ENCODE measurements at regions not wholly inside any gene's neighbourhood (a gene's known extent, or its start where the extent isn't known, plus 50 kb on each side); places are given as distances from the start of the nearest gene placed in this dataset.
A peak's percentile ranks its signal among the peaks of the same experiment; 100 is the strongest.

DNA sequence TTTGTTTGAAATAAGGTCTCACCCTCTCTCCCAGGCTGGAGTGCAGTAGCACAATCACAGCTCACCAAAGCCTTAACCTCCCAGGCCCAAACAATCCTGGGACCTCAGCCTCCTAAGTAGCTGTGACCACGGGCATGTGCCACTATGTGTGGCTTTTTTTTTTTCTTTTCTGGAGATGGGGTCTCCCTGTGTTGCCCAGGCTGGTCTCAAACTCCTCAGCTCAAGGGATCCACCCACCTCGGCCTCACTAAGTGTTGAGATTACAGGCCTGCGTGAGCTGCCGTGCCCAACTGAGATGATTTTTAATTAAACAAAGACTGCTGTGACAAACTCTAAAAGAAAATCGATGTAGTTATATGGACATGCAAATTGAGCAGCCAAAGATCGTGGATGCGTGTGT, 768.4 kb upstream of the ADGRL2 start:
- DNase-seq = no peak

DNA sequence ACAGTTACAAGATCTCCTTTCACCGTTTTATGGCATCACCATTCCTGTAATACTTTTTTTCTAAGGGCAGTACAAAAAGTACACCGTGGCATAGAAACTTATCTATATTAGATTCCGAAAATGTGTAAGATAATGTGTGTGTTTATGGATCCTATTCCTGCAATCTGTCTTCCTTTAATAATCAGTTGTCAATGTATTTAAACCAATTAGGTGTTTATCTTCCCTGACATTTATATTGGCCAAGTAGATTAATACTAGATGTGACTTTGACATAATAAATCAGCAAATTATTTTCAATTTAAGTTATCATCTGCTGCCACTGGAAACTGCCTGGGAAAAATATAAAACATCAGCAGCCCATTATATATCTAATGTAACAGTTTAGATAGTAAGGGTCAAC, 770.3 kb upstream of the ADGRL2 start:
- DNase-seq = no peak

DNA sequence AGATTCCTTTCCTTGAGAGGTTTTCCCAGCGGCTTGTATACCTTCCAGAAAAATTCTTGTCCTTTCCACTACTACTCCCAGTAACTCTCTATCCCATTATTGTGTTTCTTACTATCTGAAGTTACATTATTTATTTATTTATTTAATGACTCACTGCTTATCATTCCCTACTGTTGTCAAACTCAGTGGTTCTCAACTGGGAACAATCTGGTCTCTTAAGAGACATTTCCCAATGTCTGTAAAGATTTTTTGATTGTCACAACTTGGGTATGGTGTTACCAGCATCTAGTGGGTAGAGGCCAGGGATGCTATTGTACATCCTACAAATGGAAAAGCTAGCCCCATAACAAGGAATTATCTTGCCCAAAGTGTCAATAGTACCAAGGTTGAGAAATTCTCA, 771.5 kb upstream of the ADGRL2 start:
- no peak for DNase-seq

DNA sequence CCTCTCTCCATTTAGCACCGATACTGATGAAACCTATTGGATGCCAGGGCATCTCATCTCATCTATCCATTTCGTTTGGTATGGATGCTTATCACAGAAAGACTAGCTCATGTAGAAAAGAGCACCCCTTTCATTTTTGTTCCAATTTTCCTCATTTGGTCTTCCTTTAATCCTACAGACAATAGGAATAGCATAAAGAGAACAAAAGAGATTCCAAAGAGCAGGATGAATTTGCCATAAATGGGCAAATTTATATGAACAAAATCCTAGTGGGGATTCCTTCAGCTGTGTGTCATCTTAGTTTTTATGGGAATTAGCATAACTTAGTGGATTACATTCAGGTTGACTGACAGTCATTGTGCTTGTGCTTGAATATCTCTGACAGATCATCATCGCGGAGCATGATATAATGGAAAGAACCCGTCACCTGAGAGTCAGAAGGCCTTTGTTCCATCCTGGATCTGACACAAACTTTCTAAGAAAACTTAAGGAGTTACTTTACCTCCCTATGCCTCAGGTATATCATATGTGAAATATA, 777.5 kb upstream of the ADGRL2 start:
- no peak for DNase-seq

DNA sequence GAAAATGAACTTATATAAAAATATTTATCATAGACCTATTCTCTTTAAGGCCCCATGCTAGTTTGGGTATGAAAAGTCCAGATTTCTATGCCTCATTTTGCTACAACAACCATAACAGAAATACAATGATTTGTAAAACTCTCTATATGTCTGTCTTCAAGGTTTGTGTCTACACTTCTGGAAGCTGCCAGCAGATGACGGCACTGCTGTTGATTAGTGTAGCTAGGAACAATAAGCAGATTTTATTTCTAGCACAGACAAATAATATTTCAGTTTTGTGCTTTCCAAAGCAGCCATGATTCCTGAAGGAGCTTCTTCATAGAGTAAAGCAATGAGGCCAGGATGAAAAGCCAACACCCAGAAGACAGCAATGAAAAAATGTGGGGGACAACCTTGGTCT, 779.6 kb upstream of the ADGRL2 start:
- no peak for DNase-seq

DNA sequence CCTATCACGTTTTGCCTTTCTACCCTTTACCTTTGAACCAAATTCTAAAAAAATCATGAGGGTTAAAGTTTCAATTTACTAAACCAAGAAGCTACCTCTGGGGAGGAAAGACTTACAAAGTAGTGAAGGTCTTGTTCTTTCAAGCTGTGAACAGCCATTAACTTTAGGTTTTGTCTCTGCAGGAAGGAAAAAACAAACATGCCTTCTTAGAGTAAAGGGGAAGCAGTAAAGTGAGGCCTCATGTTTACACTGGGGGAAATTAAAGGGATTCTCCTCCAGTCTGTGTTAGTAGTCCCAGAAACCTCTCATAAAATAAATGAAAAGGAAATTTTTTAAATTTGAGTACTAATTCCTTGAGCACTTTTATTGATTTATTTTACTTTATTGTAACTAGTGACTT, 780.2 kb upstream of the ADGRL2 start:
- DNase-seq = no peak

DNA sequence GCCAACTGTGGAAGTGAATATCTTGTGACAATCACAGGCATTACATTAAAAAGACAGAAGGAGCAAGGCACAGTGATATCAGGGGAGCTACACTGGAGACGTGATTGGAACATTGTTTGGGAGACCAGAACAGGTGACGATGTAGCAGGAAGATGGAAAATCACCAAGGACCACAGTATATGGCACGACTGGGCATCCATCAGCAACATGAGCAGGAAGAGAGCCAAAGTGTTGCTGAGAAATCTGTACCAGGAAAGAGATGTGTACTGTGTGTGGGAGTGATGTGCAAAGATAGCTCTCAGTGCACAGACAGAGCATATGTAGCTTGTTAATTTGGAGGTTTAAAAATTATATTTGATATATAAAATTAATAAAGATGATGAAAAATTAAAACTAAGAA, 790.6 kb upstream of the ADGRL2 start:
- no peak for DNase-seq

DNA sequence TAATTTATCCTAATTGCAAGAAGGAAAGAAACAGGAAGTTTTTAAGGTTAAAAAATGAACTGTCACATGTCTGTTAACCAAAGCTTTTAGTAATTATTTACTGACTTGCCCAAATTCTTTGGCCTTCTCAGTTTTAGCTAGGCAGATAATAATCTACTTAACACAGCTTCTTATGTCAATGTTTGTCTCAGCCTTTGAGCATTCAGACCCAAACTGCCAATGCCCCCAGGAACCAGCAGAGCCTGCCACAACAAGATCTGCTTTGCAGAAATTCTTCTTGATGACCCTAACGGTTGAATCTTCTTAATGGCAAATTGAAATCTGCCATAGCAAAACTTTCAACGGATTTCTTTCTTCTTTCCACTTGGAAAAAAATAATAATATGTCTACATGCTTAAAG, 792.4 kb upstream of the ADGRL2 start:
- DNase-seq = no peak

DNA sequence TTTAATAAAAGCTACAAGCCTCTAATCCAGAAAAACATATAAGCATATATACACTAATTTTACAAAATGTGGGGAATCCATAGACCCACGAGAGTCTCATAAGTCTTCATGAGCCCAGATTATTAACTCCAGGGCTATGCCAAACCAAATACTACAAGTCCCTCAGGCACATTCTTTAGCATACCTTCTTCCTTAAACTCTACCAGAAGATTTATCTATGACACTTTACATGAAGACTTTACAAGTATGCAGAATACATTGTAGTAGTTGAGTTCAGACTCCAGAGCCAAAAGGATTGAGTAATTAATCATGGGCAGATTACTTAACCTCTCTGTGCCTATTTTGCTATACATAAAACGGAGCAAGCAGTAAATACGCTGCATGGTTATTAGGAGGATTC, 793.7 kb upstream of the ADGRL2 start:
- no peak for DNase-seq

DNA sequence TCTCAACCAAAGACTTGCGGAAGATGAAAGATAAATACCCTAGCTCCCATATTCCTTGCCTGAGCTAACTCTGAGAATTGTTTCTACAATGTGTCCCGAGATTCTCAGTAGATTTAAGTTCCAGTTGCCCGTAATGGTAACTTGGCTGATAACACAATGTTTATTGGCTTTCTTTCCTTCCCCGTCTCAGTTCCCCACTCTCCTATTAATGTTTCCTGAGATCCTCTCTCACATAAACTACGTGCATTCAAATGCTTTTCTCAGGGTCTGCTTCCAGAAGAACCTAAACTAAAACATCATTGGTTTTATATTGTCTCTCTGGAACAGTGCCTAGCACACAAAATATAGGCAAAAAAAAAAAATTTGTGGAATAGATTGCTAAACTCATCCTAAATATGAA, 794.2 kb upstream of the ADGRL2 start:
- DNase-seq = peak; percentile 21

DNA sequence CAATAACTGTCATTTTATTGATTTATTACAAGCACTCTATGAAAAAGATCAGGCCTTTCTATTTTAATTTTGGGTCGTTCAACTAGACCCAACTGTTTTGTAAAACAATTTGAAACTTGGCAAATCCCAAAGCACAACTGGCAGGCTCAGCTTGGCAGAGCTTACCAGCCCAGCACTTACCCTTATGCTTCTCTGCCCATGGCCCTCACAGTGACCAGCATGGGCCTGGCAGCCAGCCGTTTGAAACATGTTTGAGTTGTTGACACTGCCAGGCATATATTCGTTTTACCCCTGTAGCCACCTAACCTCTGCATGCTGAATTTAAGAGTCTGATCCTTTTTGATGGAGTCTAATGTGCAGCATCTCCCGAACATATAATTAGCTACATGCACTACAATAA, 796.7 kb upstream of the ADGRL2 start:
- DNase-seq = no peak

DNA sequence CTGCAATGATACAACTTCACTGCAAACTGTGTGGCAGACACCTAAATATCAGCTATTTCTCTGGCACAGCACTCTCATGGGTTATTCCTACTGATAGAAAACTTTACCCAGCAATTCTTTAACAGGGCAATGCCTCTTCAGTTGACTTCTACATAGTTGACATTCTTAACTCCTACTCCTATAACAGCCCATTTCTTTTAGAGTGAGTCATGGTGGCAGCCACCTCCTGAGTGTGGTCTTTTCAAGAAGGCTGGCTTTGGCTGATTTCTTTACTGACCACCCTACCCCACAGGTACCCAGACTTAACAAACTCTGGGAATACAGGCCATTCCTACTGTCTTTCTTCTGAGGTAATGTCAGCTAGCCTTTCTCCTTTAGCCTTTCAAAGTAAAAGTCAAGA, 805.8 kb upstream of the ADGRL2 start:
- no peak for DNase-seq

DNA sequence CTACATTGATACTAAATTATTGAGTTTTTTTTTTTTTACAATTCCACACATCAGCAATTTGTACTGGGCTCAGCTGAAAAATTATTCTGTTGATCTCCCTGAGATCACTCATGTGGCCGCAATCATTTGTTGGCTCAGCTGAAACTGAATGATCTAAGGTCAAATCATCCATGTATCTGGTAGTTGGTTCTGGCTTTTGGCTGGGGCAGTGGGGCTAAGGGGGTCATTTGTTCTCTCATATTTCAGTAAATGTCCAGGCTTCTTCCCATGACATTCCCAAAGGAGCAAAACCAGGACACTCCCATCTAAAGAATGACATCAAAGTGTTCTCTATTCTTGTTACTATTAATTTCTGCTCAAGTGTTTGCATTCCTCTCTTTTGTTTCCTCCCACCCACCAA, 806.7 kb upstream of the ADGRL2 start:
- no peak for DNase-seq

DNA sequence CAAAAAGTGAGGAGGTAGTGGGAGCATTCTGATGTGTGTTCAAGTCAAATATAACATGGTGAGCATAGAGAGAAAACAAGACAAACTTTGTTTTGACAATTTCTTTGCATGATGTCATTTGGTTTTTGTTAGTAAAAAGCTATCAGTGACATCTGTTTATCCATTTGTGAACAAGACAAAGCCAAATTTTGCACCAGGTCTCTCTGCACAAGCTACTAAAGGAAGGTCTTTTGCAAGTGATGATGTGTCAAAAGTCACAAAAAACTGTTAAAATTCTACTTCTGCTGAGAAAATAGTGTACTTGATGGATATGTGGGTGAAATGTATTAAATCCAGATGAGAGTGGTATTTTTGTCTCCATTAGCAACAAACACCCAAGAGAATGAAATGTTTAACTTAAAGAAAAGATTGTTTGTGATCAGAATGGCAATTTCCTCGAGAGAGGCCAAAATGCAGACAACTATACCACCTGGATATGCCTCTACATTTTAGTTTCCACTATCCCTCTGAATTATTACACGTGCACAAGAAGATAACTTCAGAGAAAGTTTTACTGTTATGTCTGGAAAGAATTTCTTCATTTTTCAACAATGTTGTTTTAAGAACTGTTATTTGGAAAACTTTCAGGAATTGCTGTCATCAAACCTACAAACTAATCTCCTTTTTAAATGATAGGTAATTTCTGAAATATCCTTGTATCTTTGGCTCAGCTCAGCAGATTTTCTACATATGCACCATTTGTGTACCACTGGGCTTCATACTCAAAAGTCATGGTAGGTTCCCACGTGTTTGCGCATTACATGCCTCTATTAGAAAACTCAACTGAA, 807.4 kb upstream of the ADGRL2 start:
- DNase-seq = no peak

DNA sequence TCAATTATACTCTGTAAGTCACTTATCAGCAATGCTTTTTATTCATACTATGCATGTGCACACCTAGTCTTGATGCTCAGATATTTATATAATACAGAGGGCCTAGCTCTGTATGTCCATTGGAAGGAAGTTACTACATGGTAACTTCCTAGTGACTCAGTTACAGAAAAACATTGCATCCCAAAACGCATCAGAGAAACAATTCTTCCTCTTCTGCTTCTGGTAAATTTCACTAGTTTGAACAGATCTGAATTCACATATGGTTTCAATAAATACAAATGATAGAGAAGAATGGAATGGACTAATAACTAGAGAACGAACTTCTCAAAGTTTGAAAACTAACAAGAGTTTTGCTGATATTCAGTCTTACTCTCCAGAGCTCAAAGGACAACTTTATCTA, 811.3 kb upstream of the ADGRL2 start:
- DNase-seq = no peak

DNA sequence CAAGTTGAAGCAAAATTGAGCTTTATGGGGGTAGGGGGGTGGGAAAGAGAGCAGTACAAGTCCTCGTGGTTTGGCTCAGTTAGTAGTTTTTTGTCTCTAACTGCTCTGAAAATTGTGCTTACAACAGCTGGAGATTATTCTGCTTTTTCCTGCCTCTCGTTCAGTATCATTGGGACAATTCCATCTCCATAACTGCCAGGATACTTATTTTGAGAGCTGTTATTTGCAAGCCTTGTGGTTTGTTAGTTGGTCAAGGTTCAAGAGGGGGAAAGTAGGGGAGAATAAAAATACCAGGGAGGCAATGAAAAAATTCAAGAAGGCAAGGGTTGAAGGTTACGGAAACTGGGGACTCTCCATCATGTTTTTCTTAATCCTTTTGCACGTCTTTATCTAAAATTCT, 811.8 kb upstream of the ADGRL2 start:
- no peak for DNase-seq

DNA sequence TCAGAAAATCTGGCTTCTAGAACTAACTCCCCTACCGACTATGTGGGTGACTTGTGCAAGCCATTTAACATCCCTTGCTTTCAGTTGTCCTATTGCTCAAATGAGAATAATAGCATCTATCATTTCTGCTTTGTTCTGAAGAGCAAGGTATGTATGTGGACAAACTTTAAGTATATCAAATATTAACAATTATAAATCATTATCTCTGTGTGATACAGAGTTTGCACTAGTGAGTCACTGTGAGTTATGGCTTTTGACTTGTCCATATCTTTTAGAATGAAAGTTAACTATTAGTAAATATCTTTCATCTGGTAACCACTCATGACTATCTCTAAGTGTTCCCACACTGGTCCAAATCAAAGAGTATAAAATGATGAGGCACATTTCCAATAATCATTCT, 812.9 kb upstream of the ADGRL2 start:
- no peak for DNase-seq

DNA sequence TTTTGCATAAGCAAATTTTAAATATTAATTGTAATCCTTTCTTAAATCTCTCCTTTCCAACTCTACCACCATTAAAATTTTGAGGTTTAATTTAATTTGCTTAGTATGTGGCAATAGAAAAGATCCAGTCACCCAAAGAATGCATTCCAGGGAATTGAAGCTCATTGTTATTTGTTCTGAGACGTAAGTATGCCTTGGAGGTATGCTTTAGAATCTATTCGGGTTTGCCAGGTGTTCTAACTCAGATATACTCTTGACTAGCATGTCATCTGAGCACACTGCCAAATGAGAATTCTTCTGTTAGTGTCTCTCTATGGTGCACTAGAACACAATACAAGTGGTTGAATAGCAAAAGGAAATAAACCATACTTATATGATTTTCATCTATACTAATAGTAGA, 813.6 kb upstream of the ADGRL2 start:
- DNase-seq = no peak

DNA sequence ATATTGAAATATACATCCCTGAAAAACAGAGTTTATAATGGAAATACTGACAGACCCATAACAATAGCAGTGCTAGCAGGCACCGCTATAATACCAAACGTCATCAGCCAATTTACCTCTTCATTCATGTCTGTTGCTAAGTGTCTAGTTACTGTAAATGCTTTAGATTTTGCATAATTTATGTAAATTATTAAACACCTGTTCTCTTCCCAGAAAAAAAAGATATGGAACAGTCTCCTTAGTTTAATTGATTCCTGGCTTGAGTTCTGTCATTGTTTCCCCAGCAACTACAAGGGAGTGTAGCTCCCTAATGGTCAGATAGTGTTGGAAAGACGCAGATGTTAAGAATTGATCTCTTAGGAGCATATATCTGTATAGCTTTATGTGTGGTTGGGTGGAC, 817.9 kb upstream of the ADGRL2 start:
- no peak for DNase-seq

DNA sequence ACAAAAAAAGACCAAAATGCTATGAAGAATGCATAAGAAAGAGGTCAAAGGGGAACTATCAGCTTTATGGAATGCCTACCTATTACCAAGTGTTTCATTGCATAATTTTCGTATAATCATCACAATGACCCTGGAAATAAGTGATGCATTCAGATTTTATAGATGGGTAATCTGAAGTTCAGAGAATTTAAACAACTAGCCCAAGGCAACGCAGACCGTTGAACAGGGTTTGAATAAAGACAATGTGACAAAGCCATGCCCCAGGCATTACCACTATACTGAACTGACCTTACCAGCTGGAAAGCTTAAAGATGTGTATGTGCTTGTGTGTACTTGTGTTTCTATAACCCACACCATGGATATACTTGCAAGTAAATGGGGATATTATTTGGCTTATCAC, 827.6 kb upstream of the ADGRL2 start:
- DNase-seq = no peak

DNA sequence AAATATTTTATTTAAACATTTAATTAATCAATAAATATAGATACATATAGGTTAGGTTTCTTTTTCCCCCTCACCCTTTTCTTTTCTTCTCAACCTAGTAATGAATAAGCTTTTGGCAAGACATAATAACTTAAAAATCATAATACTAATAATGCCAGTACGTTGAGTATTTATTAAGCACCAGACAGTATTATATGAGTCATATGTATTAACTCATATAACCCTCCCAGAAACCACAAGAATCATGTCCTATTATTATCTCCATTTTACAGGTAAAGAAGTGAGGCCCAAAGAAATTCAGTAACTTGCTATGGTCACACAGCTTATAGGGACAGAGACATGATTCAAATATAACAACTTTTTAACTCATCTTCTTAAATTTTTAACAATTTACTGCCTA, 834.5 kb upstream of the ADGRL2 start:
- DNase-seq = no peak

DNA sequence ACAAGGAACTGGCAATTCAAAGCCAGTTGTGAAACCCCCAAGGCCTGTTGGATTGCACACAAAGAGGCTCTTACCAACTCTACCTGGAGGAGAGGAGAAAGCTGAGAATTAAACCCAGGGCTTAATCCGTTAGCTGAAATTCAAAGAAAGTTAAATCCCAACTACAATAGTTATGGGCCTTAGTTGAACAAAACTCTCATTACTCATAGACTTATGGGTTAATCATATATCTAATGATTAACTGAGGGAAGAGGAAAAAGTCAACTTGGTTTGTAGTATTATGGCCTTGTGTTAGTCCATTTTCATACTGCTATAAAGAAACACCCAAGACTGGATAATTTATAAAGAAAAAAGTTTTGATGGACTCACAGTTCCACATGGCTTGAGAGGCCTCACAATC, 838.2 kb upstream of the ADGRL2 start:
- no peak for DNase-seq

DNA sequence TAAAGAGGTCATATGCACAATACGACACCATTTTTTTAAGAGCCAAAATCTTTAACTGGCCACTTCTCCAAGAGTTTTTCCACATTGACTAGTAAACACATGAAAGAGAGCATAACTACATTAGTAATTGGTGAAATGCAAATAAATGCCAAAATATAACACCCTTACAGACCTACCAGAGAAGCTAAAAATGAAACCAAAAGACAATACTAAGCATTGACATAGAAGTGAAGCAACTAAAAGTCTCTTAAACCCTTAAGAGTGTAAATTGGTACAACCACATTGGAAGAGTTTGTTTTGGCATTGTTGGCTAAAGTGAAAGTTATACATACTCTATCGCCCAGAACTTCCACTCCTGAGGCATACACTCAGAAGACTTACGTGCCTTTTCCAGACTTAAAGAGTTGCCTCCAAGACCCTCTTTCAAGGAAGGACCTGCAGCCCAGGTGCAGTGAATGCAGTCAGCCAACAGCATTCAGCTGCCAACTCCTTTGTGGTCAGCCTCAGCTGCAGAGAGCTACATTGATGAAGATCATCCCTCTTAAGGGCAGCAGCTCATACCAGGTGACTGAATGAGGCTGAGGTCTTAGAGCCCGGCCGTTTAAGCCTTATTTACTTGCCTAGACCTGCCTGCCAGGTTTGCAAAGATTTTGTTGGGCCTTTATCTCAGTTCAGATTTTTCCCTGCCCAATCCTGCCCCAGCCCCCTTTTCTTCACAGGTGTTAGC, 839.1 kb upstream of the ADGRL2 start:
- DNase-seq = no peak

DNA sequence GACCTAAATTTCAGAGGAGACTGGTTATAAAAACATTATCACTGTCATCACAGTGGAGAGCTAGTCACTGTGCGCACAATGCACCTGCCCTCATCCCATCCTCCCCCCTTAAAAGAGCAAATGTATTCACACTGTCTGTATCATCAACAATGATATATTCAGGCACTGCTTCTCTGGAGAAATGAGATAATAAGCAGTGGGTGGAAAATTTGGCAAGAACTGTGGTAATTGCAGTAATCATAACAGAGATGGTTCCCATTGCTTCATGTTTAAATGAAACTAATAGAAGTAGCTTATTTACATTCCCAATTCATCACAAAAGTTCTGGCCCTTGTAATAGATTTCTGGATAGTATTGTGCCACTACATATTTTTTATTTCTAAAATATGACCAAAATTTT, 867.4 kb upstream of the ADGRL2 start:
- DNase-seq = no peak

DNA sequence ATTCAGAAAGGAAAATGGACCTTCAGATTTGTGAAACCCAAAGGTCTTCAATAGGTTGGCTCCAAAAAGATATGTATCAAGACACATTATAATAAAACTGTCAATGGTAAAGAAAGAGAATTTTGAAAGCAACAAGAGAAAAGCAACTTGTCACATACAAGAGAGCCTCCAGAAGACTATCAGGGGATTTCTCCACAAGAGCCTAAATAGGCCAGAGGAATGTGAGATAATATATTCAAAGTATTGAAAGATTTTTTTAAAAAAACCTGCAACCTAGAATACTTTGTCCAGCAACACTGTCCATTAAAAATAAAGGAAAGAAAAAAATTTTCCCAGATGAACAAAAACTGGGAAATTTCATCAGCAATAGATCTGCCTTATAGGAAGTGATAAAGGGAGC, 869.6 kb upstream of the ADGRL2 start:
- no peak for DNase-seq

Measured in right hindlimb (tissue), 1 donor.